Activated CD4-positive, alpha-beta T cell treated with anti-CD3 and anti-CD28 coated beads, Interleukin-2, amount 50 U/mL, for 48 hours (primary cell): ENCODE measurements at regions not wholly inside any gene's neighbourhood (a gene's known extent, or its start where the extent isn't known, plus 50 kb on each side); places are given as distances from the start of the nearest gene placed in this dataset.
"Not testable (repeated sequence)": the region's sequence is repeated elsewhere in the genome, so short reads cannot be mapped to it uniquely, and the experiment has no call there.

Experiments
- DNase-seq, 2 experiments: peaks; one replicate each; pipeline ENCODE4 v3.0.0-alpha.2; 2020

DNA sequence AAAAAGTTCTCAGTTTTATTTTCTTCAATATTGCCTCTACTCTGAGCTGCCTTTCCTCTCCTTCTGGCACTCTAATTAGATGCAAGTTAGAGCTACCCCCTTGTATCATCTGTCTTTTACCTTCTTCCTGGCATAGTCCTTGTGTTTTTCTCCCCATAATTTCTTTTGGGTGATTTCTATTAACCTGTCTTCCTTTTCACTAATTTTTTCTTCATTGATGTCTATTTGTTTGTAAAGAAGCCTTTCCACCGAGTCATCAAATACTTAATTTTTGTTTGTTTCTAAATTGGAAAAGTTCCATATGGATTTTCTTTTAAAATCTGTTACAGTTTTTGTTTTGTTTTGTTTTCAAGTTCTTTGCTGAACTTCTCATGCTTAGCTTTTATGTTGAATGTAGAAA lies 558.1 kb downstream of the TBC1D22A start:
- no peak for DNase-seq

DNA sequence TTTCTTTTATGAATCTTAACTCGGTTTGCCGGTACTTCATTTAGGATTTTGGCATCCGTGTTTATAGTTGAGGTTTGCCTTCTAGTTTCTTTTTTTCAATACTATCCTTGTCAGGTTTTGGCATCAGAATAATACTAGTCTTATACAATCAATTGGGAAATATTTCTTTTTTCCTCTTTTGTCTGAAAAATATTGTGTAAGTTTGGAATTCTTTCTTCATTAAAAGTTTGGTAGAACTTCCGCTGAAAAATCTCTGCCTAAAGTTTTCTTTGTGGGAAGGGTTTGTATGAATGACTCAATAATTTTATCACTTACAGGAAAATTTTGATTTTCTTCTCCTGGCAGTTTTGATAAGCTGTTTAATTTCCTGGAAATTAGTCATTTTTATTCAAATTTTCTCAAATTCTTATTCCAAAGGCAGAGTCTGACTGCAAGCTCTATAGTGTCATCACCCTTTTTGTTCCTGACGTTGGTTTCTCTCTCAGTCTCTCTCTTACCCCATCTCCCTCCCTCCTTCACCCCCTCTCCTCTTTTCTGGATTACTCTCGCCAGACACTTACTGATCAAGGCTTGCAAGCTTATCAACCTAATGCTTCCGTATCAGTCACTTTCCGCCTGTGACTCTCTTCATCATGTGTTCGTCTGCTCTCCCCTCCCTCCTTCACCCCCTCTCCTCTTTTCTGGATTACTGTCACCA lies 555.7 kb downstream of the TBC1D22A start:
- DNase-seq, result no peak

DNA sequence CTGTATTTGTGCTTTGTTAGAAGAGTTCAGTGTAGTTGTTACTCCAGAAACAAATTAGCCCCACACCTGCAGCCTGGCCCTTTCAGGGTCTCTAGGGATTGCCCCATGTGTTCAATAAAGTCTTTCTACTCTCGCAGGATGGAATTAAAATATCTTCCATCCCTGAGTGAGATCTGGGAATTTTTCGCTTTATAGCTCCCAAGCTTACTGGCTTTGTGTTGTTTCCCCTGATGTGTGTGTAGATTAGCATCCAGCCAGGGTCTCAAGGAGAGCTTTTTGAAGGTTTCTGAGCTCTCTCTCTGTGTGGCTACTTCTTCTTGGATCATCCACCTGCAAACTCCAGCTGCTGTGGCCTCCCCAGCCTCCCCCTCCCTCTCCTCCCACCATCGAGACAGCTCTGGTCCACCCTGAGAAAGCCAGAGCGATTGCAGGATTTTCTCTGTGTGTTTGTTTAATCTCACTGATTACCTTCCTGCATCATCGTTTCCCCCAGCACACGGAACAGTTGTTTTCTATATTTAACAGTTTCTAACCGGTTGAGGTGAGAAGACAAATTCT lies 553.5 kb downstream of the TBC1D22A start:
- DNase-seq, result no peak

DNA sequence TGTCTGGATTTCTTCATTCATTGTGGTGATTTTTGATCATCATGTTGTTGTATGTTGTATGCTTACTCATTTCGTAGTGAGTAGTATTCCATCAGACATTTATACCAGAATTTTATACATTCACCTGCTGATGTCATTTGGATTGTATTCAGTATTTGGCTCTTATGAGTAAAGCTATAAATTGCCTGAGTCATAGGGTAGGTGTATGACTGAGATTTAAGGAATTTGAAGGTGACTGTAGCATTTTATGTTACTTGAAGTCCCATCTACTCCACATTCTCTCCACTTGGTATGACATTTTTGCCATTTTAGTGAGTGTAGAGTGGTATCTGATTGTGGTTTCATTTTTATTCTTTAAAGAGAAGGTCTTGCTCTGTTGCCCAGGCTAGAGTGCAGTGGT lies 548.2 kb downstream of the TBC1D22A start:
- no peak for DNase-seq

DNA sequence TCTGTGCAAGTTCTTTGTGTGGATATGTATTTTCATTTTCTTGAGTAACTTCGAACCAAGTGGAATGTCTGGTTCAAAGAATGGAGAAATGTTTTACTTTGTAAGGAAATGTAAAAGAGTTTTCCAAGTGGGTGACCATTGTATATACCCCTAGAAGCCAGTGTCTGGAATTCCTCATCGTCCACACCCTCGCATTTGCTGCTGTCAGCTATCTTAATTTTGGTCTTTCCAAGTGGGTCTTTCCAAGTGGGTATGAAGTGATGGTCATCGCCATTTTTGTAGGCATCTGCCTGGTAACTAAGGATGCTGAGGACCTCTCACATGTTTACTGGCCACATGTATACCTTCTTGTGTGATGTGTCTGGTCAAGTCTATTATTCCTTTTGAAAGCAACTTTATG lies 547.5 kb downstream of the TBC1D22A start:
- no peak for DNase-seq

DNA sequence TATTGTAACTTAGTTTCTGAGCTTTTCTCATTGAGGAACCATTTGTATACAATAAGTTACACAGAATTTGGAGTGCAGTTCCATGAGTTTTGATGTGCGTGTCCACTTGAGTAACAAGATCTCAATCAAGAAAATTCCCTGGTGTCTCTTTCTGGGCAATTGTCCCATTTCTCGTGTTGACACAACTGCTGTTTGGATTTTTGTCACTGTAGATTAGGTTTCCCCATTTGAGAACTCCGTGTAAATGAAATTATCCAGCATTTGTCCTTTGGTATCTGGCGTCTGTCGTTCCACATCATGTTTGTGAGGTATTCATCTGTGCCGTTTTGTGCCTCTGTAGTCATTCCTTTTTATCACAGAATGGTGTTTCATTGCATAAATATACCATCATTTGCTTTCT lies 547.0 kb downstream of the TBC1D22A start:
- DNase-seq, result no peak

DNA sequence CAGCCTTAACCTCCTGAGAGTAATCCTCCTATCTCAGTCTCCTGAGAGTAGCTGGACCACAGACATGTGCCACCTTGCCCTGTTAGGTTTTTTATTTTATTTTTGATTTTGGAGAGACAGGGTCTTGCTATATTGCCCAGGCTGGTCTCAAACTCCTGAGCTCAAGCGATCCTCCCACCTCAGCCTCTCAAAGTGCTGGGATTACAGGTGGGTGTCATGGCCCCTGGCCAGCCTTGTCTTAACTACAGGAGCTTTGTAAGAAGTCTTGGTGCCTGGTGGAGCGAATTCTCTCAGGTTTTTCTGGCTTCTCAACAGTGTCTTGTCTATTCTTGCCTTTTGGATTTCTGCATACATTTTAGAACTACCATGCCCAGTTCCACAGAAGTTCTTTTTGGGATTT lies 546.4 kb downstream of the TBC1D22A start:
- no peak for DNase-seq

DNA sequence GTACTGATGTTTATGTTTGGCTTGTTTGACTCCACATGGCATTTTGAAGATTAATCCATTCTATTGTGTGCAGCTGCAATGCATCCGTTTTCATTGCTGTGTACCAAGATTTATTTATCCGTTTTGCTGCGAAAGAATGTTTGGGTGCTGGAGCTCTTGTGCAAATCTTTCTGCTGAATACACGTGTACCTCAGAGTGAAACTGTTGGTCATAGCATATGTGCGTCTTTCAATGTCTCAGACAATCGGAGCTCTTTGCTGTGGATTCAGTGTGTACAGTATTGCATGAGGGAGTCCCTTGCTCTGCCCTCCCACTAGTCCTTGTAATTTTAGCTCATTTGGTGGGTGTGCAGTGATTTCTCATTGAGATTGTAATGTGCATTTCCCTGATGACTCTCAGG lies 545.4 kb downstream of the TBC1D22A start:
- no peak for DNase-seq

DNA sequence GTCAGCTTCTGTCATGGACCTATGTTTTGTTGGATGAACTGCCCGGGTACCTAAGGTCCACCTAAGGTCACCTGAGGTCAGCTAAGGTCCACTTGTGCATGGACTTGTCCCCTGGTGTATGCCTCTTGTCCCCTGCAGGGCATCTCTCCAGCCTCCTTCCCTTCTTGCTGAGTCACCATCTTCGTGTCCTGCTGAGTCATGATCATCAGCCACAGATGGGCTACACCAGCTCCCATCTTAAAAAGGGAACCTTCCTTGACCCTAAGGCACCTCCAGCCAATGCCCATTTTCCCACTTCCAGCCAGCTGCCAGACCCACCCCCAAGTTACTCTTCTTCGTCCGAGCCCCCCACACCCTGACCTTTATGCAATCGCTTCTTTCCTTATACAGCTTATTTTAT lies 544.9 kb downstream of the TBC1D22A start:
- no peak for DNase-seq

DNA sequence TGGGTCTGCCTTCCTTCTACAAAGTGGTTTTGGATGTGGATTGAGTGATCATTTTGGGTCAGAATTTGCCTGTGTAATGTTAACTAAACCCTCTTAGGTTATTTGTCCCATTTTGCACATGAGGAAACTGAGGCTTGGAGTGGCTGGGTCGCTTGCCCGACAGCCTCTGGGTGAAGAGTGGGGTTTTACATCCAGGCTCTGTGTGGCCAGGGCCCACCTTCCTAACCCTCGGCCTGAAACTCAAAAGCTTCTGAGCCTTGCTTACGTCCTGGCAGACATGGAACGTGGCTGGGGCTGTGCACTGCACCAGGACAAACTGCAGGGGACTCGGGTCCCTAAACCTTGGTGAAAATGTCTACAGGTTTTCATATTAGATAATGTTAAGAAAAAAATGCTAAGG lies 542.4 kb downstream of the TBC1D22A start:
- DNase-seq, result no peak

DNA sequence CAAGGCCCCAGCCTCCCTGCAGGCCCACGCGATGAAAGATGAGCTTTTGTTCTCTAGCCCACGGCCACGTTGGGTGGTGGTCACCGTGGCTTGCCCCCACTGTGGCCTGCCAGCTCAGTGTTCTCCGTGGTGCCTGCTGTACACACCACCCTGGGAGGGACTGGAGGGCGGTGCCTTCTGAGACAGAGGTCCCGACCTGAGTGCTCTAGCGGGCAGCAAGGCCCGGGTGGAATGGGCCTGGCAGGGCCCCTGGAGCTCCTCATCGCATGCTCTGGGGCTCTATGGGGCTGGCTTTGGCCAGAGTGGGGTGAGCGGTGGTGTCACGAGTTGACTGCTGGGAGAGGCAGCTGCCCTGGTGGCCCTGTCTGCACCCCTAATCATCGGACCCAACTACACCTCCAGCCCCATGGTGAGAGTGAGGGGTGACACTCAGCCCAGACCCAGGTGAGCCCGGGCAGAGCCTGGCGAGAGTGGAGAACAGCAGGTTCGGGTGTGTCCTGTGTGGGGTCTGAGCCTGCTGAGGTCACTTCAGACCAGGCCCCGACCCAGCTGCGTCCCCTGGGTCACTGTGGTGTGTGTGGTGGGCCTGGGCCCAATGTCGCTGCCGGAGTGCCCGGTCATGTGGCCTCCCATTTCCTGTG lies 541.9 kb downstream of the TBC1D22A start:
- DNase-seq, result no peak

DNA sequence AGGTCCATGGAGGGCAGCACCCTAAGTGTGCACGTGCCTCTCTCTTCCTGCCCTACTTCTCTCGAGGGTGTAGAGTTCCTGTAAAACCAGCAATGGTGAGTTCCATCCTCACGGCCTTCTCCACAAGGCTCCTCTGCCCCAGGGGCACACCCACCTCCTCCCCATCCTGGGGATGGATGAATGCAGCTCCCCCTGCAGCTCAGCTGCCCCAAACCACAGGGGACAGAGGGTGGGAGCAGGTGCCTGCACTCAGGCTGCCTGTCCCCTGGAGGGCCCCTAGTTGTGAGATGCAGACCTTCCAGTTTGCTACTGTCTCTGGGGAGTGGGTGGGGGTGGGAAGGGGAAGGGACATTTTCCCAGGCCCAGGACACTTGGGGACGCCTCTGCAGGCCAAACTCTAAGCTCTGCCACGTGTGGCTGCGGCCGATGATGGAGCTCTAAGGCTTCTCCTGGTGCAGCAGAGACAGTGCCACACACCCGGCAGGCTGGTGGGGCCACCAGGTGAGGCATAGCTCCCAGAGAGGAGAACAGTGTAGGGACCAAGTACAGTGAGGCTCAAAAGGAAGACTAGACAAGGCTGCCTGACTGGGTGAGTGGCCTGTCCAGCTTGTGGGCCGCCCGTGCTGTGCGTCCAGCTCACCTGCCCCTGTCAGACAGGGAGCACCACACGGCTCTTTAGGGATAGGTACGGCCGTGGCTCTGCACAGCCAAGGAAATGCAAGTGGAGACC lies 540.9 kb downstream of the TBC1D22A start:
- no peak for DNase-seq

DNA sequence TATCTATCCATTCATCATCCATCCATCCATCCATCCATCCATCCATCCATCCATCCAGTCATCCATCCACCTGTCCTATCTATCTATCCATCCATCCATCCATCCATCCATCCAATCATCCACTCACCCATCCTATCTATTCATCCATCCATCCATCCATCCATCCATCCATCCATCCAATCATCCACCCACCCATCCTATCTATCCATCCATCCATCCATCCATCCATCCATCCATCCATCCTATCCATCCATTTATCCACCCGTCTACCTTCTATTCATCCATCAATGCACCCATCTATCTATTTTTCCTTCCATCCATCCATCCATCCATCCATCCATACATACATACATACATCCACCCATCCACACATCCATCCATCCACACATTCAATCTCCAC lies 540.1 kb downstream of the TBC1D22A start:
- not testable (repeated sequence) for DNase-seq

DNA sequence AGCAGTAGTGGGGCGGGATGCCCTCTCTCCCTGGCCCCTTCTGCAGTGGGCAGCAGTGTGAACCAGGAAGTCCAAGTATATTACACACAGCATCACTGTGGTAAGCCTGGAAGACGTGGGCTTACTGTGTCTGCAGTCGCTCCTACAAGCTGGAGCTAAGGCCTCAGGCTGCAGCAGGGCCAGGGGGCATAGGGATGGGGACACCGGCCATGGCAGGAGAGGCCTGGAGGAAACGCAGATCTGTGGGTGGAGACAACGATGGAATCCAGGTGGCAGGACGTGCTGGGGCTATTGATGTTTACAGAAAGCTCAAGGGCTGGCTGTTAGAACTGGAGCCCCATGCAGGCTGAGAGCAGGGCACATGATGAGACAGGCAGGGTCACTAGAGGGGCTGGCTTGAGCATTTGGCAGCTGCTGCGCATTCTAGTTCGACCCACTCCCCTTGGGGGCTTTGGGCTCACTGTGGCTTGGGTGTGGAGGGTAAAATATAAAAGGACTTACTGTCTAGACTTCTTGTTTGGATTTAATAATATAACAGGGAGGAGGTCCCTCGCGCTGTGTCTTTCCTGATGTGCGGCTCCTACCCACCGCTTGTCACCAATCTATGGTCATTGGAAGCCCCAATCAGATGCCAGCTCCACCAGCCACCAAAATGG lies 539.5 kb downstream of the TBC1D22A start:
- DNase-seq, result no peak

DNA sequence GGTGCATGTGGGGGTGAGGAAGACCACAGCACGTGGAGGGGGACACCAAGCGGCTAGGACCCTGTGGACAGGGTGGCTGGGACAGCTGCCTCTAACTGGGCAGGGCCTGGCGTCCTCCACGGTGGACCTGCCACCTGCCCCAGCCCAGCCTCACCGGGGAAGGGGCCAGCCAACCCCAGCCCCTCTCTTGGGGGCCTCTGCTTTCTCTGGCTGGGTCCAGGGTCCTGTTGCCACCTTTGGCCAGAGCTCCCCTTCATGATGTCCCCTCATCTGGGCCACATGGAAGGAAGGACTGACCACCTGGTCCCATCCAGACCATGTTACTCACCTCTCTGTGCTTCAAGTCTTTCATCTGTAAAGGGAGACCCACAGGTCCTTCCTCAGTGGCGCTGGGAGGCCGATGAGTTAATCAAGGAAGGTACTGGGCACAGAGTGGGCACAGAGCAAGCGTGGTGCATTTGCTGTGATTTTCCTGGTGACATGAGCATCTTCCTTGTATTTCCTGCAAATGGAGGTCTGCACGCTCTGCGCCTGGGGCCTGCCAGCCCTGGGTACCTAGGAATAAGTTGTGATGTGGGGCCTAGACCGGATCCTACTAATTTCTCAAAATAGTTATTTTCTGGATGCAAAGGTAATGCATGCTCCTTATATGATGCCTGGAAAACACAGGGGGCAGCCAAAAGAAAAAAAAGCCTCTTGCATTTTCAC lies 538.4 kb downstream of the TBC1D22A start:
- DNase-seq, result no peak

DNA sequence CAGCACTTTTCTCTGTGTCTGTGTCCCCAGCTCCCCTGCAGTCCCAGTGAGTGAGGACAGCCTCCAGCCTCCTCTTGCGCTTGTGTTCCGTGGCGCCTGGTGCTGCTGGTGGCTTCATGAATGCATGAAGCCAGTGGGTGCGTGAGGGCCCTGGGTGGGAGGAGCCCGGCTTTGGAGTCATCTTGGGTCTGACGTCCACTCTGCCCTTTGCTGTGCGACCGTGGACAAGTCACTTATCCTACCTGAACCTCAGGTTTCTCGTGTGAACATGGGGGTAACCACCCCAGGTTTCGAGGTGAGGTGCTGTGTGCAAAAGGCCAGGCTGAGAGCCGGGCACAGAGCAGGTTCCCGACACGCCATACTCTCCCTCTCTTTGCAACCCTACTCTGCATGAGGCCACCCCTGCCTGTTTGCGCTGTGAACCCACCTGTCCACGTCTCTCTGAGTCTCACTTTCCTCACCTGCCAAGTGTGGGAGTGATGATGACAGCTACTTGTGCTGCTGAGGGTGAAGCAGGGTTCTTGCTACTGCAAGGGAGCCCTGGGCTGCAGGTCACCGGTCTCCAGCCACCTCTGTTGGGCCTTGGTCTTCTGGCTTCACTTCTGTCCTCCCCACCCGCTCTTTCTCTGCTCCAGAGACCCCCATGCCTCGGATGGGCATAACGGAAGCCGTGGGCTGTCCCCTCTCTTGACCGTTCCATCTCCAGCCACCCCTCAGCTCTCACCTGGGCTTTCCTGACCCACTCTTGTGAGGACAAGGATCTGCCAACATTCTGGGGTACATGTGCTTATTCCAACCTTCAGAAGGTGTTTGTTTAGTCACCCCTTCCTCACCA lies 537.6 kb downstream of the TBC1D22A start:
- DNase-seq, result no peak

DNA sequence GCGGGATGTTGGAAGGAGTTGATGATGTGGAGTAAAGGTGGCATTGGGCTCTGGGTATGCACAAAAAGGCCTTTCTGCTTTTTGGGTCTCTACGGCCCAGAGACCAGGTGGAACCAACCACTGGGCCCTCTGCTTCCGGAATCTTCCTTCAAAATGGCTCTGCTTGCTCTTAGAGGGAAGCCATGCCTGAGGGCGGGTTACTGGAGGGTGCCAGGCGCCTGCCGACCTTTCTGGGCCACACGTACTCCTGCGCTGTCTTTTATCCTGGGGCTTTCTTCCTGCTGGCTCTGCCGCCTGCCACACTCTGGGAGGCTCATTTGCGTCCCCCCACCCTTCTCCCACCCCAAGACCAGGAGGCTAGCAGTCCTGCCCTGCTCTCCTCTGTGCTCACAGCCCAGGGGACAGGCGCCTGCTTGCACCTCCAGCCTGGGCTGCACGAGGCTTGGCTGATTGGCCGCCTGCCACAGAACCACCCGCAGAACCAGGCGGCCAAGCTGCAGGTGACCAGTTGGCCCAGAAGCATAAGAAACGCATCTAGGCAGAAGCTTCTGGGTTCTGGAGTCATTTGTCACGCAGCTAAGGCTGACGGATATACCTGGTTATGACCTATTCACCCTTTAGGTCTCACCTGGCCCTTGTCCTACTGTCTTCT lies 536.9 kb downstream of the TBC1D22A start:
- no peak for DNase-seq

DNA sequence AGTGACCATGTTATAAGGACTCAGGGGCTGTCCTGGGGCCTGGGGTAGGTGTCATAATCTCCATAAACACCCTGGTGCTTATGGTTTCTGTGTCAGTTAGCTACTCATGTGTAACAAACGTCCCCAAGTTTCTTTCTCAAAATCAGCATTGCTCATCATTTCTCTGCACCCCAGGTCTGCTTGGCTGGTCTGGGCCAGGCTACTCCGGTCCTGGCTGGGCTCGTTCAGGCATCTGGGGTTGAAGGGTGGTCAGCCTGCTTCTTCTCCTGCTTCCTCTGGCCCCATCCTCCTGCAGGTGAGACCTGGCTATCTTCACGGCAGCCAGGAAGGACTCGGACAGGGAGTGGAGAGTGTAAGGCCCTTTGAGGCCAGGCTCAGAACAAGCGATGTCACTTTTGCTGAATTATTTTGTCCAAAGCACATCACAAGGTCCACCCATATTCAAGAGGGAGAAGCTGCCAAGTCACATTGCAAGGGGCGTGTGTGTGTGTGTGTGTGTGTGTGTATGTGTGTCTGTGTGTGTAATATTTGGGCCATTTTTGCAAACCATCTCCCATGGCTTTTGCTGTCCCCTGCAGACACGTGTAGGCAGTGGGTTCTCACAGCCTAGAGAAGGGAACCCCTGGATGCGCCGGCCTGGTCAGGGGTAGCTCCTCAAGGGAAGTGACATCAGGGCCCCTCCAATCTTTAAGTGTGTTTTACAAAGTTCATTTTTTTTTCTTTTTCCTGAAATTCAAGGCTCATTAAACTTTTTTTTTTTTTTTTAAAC lies 535.8 kb downstream of the TBC1D22A start:
- DNase-seq, result no peak

DNA sequence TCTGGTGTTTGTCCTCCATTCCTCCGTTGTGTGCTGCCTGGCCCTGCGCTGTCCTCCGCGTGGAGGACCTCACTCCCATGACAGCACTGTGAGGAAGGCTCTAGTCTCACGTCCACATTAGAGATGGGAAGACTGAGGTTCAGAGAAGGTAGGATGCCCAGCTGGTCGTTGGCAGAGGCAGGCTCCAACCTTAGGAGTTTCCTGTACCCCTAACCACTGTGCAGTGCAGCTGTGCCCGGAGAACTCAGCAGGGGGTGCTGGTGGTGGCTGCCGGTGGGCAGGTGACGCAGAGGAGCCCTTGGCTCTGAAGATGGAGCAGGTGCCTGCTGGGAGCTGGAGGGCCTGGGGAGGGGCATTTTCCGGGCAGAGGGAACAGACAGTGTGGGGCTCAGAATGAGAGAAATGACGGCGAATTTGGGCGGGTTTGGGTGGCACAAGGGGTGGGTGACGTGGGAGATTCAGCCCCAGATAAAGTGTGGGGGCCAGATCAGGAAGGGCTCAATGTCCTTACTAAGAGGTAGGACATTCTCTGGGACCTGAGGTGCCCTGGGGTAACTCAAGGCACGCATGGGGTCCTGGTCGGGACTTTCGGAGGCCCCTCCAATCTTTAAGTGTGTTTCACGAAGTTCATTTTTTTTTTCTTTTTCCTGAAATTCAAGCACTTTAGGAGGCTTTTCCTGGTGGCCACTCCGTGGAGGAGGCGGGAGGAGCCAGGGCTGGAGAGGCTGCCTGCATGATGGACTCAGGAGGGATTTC lies 535.0 kb downstream of the TBC1D22A start:
- DNase-seq, result no peak
